HG03520 (cell line): ENCODE measurements at regions not wholly inside any gene's neighbourhood (a gene's known extent, or its start where the extent isn't known, plus 50 kb on each side); places are given as distances from the start of the nearest gene placed in this dataset.
A peak's percentile ranks its signal among the peaks of the same experiment; 100 is the strongest.

ENCODE experiments used
- ATAC-seq: cut with Tn5 transposase; IDR thresholded peaks from one replicate; pipeline ENCODE4 v1.9.1; 2021; ENCODE audit warnings: mild to moderate bottlenecking, moderate library complexity; ENCODE audit not compliant: unreplicated experiment

- no peak for ATAC-seq
Observed at GRCh38 chr14:22478670-22479069, 110.4 kb downstream of the DAD1 start.

- no peak for ATAC-seq
Observed at GRCh38 chr14:22478247-22478646, 110.8 kb downstream of the DAD1 start.

GRCh38 chr14:22477569-22478194, 111.3 kb downstream of the DAD1 start:
- ATAC-seq: no peak

- no peak for ATAC-seq
Observed at GRCh38 chr14:22476887-22477286, 112.1 kb downstream of the DAD1 start.

GRCh38 chr14:22476005-22476751, 112.8 kb downstream of the DAD1 start:
- ATAC-seq: no peak

GRCh38 chr14:22475381-22475780, 113.6 kb downstream of the DAD1 start:
- no peak for ATAC-seq

GRCh38 chr14:22474730-22475351, 114.2 kb downstream of the DAD1 start:
- ATAC-seq: no peak

GRCh38 chr14:22472935-22473854, 115.8 kb downstream of the DAD1 start:
- no peak for ATAC-seq

GRCh38 chr14:22472466-22472865, 116.6 kb downstream of the DAD1 start:
- no peak for ATAC-seq

GRCh38 chr14:22471545-22472121, 117.4 kb downstream of the DAD1 start:
- ATAC-seq: no peak

- ATAC-seq: no peak
Observed at GRCh38 chr14:22469538-22470303, 119.3 kb downstream of the DAD1 start.

GRCh38 chr14:22468830-22469229, 120.2 kb downstream of the DAD1 start:
- no peak for ATAC-seq

- no peak for ATAC-seq
Observed at GRCh38 chr14:22466491-22466890, 122.5 kb downstream of the DAD1 start.

GRCh38 chr14:22465201-22465840, 123.7 kb downstream of the DAD1 start:
- no peak for ATAC-seq

- peak; percentile 60 for ATAC-seq
Observed at GRCh38 chr14:22464422-22465142, 124.4 kb downstream of the DAD1 start.

GRCh38 chr14:22463763-22464173, 125.3 kb downstream of the DAD1 start:
- no peak for ATAC-seq

- no peak for ATAC-seq
Observed at GRCh38 chr14:22462923-22463322, 126.1 kb downstream of the DAD1 start.

- ATAC-seq: peak; percentile 45
Observed at GRCh38 chr14:22460461-22461195, 128.4 kb downstream of the DAD1 start.
